H1 (cell line): ENCODE measurements at regions not wholly inside any gene's neighbourhood (a gene's known extent, or its start where the extent isn't known, plus 50 kb on each side); places are given as distances from the start of the nearest gene placed in this dataset.

Source experiments
- BACH1 ChIP-seq: IDR thresholded peaks from 2 replicates; pipeline ENCODE4 v1.6.1; 2012; ENCODE audit warnings: low read length, improper control_type of control experiment
- CHD7 ChIP-seq: fragments of 300-600 bp; sonication (generic); IDR thresholded peaks from 2 replicates; pipeline ENCODE4 v1.7.1; 2012; ENCODE audit warnings: low read length, moderate library complexity, mild to moderate bottlenecking, inconsistent platforms; ENCODE audit not compliant: insufficient replicate concordance
- JUN ChIP-seq: IDR thresholded peaks from 2 replicates; pipeline ENCODE4 v1.6.1; 2011; ENCODE audit warnings: low read depth, mild to moderate bottlenecking, improper control_type of control experiment, low read length
- KDM4A ChIP-seq: IDR thresholded peaks from one replicate; pipeline ENCODE4 v1.7.1; 2012; ENCODE audit warnings: low read depth, mild to moderate bottlenecking, moderate library complexity, low read length, inconsistent platforms; ENCODE audit not compliant: severe bottlenecking
- RAD21 ChIP-seq, 2 experiments: IDR thresholded peaks in 1 of 2; conservative IDR thresholded peaks in 1 of 2; 2 replicates each; pipeline ENCODE4 v1.6.1; 2011; ENCODE audit warnings: low read depth in 2 of 2, low read length in 2 of 2, improper control_type of control experiment in 1 of 2, inconsistent platforms in 1 of 2, mild to moderate bottlenecking in 1 of 2, moderate library complexity in 1 of 2
- SIRT6 ChIP-seq: IDR thresholded peaks from one replicate; pipeline ENCODE4 v1.7.1; 2012; ENCODE audit warnings: low read length, inconsistent platforms
- TAF1 ChIP-seq: IDR thresholded peaks from 2 replicates; pipeline ENCODE4 v1.6.1; 2011; ENCODE audit warnings: mild to moderate bottlenecking, low read depth, low read length
- TEAD4 ChIP-seq: IDR thresholded peaks from 2 replicates; pipeline ENCODE4 v1.6.1; 2012; ENCODE audit warnings: low read depth, low read length, inconsistent platforms, mixed read lengths

DNA sequence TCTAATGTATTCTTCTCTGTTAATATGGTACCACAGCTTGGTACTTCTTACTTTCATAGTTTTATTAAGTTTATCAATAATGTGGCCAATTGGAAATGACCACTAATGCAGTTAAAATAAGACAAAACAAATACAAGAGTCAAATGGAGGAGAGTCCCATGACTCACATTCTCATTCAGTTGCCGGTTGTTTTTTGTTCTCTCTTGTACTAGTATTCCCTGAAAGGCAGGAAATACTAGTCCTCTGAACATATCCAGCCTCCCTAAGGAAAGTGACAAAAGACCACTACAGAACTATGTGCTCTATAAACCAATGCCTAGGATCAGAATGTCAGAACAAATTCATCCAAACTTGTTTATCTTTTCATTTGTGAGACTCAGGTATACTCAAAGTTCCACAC, 165.2 kb upstream of the SAMSN1 start (continued):
- TF ChIP-seq CHD7: no peak
- TF ChIP-seq TAF1: no peak
- no peak for TF ChIP-seq SIRT6
- no peak for TF ChIP-seq KDM4A
- no peak for TF ChIP-seq TEAD4
- TF ChIP-seq BACH1: no peak
- no peak for TF ChIP-seq JUN
- no peak for TF ChIP-seq RAD21 (IDR thresholded peaks at IDR 0.05 in 1 of 2, conservative IDR thresholded peaks at IDR 0.05 in 1 of 2; ENCODE audit: low read depth in 2 of 2, low read length in 2 of 2)
